ENCODE measurements at regions not wholly inside any gene's neighbourhood (a gene's known extent, or its start where the extent isn't known, plus 50 kb on each side); places are given as distances from the start of the nearest gene placed in this dataset.

- TF ChIP-seq FOXP2 (optimal IDR thresholded peaks at IDR 0.05; ENCODE audit: borderline replicate concordance, extremely low read depth, extremely low read length, insufficient read depth) (no peak), TAF1 (IDR thresholded peaks at IDR 0.05; ENCODE audit: borderline replicate concordance, insufficient read depth, low read length) (no peak)
Observed at GRCh38 chr6:74320074-74320473, 624.1 kb downstream of the CD109 start.

DNA sequence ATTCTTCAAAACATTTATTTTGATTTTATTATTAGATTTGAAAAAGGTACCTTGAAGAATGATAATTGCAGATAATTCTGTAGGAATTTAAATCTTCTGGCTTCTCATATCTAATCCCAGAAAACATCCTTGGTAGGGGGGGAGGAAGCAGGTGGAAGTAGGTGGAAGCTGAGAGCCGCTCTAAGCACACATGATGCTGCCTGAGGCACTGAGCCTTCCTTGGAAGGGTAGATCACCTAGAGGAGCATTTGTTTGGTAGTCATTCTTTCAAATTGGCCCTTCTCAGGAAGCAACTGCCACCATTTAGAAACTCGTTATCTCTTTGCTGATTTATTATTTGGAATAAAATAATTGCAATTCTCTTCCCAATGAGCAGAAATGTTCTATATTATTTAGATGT, 623.3 kb downstream of the CD109 start:
- TF ChIP-seq POLR2AphosphoS5 (IDR thresholded peaks at IDR 0.05; ENCODE audit: low read depth, low read length) (no peak), FOXP2 (optimal IDR thresholded peaks at IDR 0.05; ENCODE audit: borderline replicate concordance, extremely low read depth, extremely low read length, insufficient read depth) (no peak), SIN3A (IDR thresholded peaks at IDR 0.05; ENCODE audit: borderline replicate concordance, insufficient read depth, low read length) (no peak), REST (IDR thresholded peaks at IDR 0.05; ENCODE audit: insufficient read depth in 1 of 2, low read depth in 2 of 2, low read length in 2 of 2) (no peak), TAF1 (IDR thresholded peaks at IDR 0.05; ENCODE audit: borderline replicate concordance, insufficient read depth, low read length) (no peak)

- TF ChIP-seq TAF1 (IDR thresholded peaks at IDR 0.05; ENCODE audit: borderline replicate concordance, insufficient read depth, low read length) (no peak; the same call in 1 of the 2 replicates), POLR2AphosphoS5 (IDR thresholded peaks at IDR 0.05; ENCODE audit: low read depth, low read length) (no peak), FOXP2 (optimal IDR thresholded peaks at IDR 0.05; ENCODE audit: borderline replicate concordance, extremely low read depth, extremely low read length, insufficient read depth) (no peak), REST (IDR thresholded peaks at IDR 0.05; ENCODE audit: insufficient read depth in 1 of 2, low read depth in 2 of 2, low read length in 2 of 2) (no peak), SIN3A (IDR thresholded peaks at IDR 0.05; ENCODE audit: borderline replicate concordance, insufficient read depth, low read length) (no peak)
Observed at GRCh38 chr6:74318738-74319137, 622.7 kb downstream of the CD109 start.

DNA sequence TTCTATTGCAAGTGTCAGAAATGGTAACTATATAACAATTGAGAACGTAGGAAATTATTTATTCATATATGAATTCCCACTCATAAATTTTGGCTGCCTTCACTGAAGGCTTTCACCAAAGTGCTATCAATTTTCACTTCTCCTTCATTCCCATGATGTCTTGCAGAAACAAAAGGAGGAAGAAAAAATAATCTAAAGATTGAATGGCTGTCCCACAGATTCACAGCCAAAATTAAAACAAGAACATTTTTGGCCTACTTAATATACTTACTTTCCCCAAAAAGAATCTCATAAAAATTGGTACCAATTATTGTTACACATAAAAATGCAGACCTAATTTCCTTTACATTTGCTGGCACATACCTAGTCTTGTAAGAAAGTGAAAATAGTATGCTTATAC, 616.1 kb downstream of the CD109 start:
- TF ChIP-seq SIN3A (IDR thresholded peaks at IDR 0.05; ENCODE audit: borderline replicate concordance, insufficient read depth, low read length) (no peak), TAF1 (IDR thresholded peaks at IDR 0.05; ENCODE audit: borderline replicate concordance, insufficient read depth, low read length) (no peak), REST (IDR thresholded peaks at IDR 0.05; ENCODE audit: insufficient read depth in 1 of 2, low read depth in 2 of 2, low read length in 2 of 2) (no peak), POLR2AphosphoS5 (IDR thresholded peaks at IDR 0.05; ENCODE audit: low read depth, low read length) (no peak), FOXP2 (optimal IDR thresholded peaks at IDR 0.05; ENCODE audit: borderline replicate concordance, extremely low read depth, extremely low read length, insufficient read depth) (no peak)

- TF ChIP-seq FOXP2 (optimal IDR thresholded peaks at IDR 0.05; ENCODE audit: borderline replicate concordance, extremely low read depth, extremely low read length, insufficient read depth) (no peak), TAF1 (IDR thresholded peaks at IDR 0.05; ENCODE audit: borderline replicate concordance, insufficient read depth, low read length) (no peak), POLR2AphosphoS5 (IDR thresholded peaks at IDR 0.05; ENCODE audit: low read depth, low read length) (no peak), SIN3A (IDR thresholded peaks at IDR 0.05; ENCODE audit: borderline replicate concordance, insufficient read depth, low read length) (no peak), REST (IDR thresholded peaks at IDR 0.05; ENCODE audit: insufficient read depth in 1 of 2, low read depth in 2 of 2, low read length in 2 of 2) (no peak)
Observed at GRCh38 chr6:74311431-74311830, 615.4 kb downstream of the CD109 start.

Measured in PFSK-1 (cell line).